ENCODE measurements at regions not wholly inside any gene's neighbourhood (a gene's known extent, or its start where the extent isn't known, plus 50 kb on each side); places are given as distances from the start of the nearest gene placed in this dataset.
"Not testable (repeated sequence)": the region's sequence is repeated elsewhere in the genome, so short reads cannot be mapped to it uniquely, and the experiment has no call there.

- DNase-seq: no peak
- Mint-ChIP-seq H3K9me3 (no peaks in the 10 kb centered on the region), H3K27me3 (no peaks in the 10 kb centered on the region), H3K36me3 (no peaks in the 10 kb centered on the region), H3K4me1 (no peaks in the 10 kb centered on the region), H3K27ac (no peak overlapping the region), H3K4me3 (no peak overlapping the region)
- CTCF ChIA-PET: no interaction called here
Observed at GRCh38 chr4:85018983-85019382, 52.5 kb upstream of the WDFY3 start.

- H3K36me3 Mint-ChIP-seq: no peaks in the 10 kb centered on the region
Observed at GRCh38 chr4:85019411-85019810, 52.9 kb upstream of the WDFY3 start.

GRCh38 chr4:85024671-85025070, 58.2 kb upstream of the WDFY3 start:
- Mint-ChIP-seq H3K27me3 (no peaks in the 10 kb centered on the region), H3K36me3 (no peaks in the 10 kb centered on the region), H3K27ac (no peak overlapping the region), H3K4me3 (no peak overlapping the region), H3K9me3 (no peaks in the 10 kb centered on the region), H3K4me1 (no peaks in the 10 kb centered on the region)
- CTCF ChIA-PET: no interaction called here
- DNase-seq: no peak

More at GRCh38 chr4:85019411-85019810, 52.9 kb upstream of the WDFY3 start:
- H3K4me3 Mint-ChIP-seq: no peak overlapping the region
- no peak for DNase-seq
- no peaks in the 10 kb centered on the region for H3K9me3 Mint-ChIP-seq
- no peaks in the 10 kb centered on the region for H3K27me3 Mint-ChIP-seq
- CTCF ChIA-PET: no interaction called here
- no peak overlapping the region for H3K27ac Mint-ChIP-seq
- H3K4me1 Mint-ChIP-seq: no peaks in the 10 kb centered on the region

- no peaks in the 10 kb centered on the region for H3K36me3 Mint-ChIP-seq
- no peak overlapping the region for H3K4me3 Mint-ChIP-seq
- no peak overlapping the region for H3K27ac Mint-ChIP-seq
- peaks cover 3% of the 10 kb centered on the region for H3K9me3 Mint-ChIP-seq
- no peaks in the 10 kb centered on the region for H3K4me1 Mint-ChIP-seq
- H3K27me3 Mint-ChIP-seq: no peaks in the 10 kb centered on the region
- CTCF ChIA-PET: no interaction called here
- DNase-seq: no peak
Observed at GRCh38 chr4:85028910-85029309, 62.4 kb upstream of the WDFY3 start.

GRCh38 chr4:85029453-85029852, 63.0 kb upstream of the WDFY3 start:
- Mint-ChIP-seq H3K27ac (no peak overlapping the region), H3K4me3 (no peak overlapping the region), H3K4me1 (no peaks in the 10 kb centered on the region), H3K36me3 (no peaks in the 10 kb centered on the region), H3K9me3 (peaks cover 6% of the 10 kb centered on the region), H3K27me3 (no peaks in the 10 kb centered on the region)
- no peak for DNase-seq
- CTCF ChIA-PET: no interaction called here

DNA sequence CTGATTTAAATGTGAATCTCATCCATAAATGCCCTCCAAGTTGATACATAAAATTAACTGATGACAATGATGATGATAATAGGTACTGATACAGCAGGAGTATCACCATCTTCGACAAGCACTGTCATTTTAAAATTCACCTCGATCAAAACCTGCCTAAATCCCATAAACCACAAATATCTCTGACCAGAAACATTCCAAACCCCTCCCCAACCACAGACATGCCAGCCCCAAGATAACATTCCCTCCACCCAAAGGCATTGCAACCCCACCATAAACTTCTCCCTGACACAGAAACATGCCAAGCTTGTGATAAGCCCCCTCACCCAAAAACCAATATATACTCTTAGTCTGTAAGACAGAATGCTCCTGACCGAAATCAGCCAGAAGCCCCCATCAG, 63.7 kb upstream of the WDFY3 start:
- CTCF ChIA-PET: no interaction called here
- Mint-ChIP-seq H3K27me3 (no peaks in the 10 kb centered on the region), H3K4me3 (no peak overlapping the region), H3K4me1 (no peaks in the 10 kb centered on the region), H3K27ac (no peak overlapping the region), H3K9me3 (peaks cover 6% of the 10 kb centered on the region), H3K36me3 (no peaks in the 10 kb centered on the region)
- DNase-seq: no peak

GRCh38 chr4:85033838-85034237, 67.3 kb upstream of the WDFY3 start:
- DNase-seq, H3K27ac Mint-ChIP-seq, H3K9me3 Mint-ChIP-seq, H3K4me3 Mint-ChIP-seq, H3K36me3 Mint-ChIP-seq, H3K27me3 Mint-ChIP-seq, CTCF ChIA-PET, H3K4me1 Mint-ChIP-seq: not testable (repeated sequence)

DNA sequence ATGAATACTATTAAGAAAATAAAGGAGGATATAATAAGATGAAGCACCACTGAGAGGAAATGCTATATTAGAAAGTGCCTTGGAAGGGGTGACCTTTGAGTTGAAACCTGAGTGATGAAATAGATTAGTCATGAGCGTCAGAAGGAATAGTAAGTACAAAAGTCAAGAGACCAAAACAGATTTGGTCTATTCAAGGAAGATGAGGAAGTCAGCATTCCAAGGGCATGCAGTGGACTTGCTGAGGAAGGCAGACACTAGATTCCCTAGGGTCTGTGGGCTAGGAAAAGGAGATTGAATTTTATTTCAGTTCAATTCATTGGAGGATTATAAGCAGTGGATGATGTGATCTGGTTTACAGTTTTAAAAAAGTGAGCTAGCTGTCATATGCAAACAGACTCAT, 73.0 kb upstream of the WDFY3 start:
- Mint-ChIP-seq H3K27ac (no peak overlapping the region), H3K27me3 (no peaks in the 10 kb centered on the region), H3K4me3 (no peak overlapping the region), H3K36me3 (no peaks in the 10 kb centered on the region), H3K4me1 (no peaks in the 10 kb centered on the region), H3K9me3 (no peaks in the 10 kb centered on the region)
- CTCF ChIA-PET: no interaction called here
- DNase-seq: no peak

DNA sequence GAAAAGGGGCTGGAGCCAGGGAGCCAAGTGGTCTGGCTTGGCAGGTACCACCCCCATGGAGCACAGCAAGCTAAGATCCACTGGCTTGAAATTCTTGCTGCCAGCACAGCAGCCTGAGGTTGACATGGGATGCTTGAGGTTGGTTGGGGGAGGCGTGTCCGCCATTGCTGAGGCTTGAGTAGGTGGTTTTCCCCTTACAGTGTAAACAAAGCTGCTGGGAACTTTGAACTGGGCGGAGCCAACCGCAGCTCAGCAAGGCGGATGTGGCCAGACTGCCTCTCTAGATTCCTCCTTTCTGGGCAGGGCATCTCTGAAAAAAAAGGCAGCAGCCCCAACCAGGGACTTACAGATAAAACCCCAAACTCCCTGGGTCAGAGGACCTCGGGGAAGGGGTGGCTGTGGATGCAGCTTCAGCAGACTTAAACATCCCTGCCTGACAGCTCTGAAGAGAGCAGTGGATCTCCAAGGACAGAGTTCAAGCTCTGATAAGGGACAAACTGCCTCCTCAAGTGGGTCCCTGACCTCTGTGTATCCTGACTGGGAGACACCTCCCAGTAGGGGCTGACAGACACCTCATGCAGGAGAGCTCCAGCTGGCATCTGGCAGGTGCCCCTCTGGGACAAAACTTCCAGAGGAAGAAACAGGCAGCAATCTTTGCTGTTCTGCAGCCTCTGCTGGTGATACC, 77.5 kb upstream of the WDFY3 start:
- H3K27me3 Mint-ChIP-seq, H3K9me3 Mint-ChIP-seq, H3K4me3 Mint-ChIP-seq, H3K36me3 Mint-ChIP-seq, H3K4me1 Mint-ChIP-seq, CTCF ChIA-PET, DNase-seq, H3K27ac Mint-ChIP-seq: not testable (repeated sequence)

GRCh38 chr4:85050736-85051135, 84.2 kb upstream of the WDFY3 start:
- H3K9me3 Mint-ChIP-seq: no peaks in the 10 kb centered on the region
- H3K27me3 Mint-ChIP-seq: no peaks in the 10 kb centered on the region
- CTCF ChIA-PET: interaction anchor here (1.5 kb wide), 1 partner anchor 34 kb away, joined by 4 read pairs; no protein-coding TSS in a partner anchor

GRCh38 chr4:85051526-85051925, 85.0 kb upstream of the WDFY3 start:
- DNase-seq: no peak
- Mint-ChIP-seq H3K27ac (no peak overlapping the region), H3K4me1 (no peaks in the 10 kb centered on the region), H3K4me3 (no peak overlapping the region), H3K27me3 (no peaks in the 10 kb centered on the region), H3K36me3 (no peaks in the 10 kb centered on the region), H3K9me3 (no peaks in the 10 kb centered on the region)
- CTCF ChIA-PET: interaction anchor here (1.5 kb wide), 1 partner anchor 33 kb away, joined by 4 read pairs; no protein-coding TSS in a partner anchor

More at GRCh38 chr4:85050736-85051135, 84.2 kb upstream of the WDFY3 start:
- H3K27ac Mint-ChIP-seq: no peak overlapping the region
- no peaks in the 10 kb centered on the region for H3K4me1 Mint-ChIP-seq
- no peak overlapping the region for H3K4me3 Mint-ChIP-seq
- no peaks in the 10 kb centered on the region for H3K36me3 Mint-ChIP-seq
- DNase-seq: no peak

- CTCF ChIA-PET, H3K36me3 Mint-ChIP-seq, H3K4me1 Mint-ChIP-seq, H3K27me3 Mint-ChIP-seq, H3K9me3 Mint-ChIP-seq, H3K27ac Mint-ChIP-seq, DNase-seq, H3K4me3 Mint-ChIP-seq: not testable (repeated sequence)
Observed at GRCh38 chr4:85054925-85055324, 88.4 kb upstream of the WDFY3 start.

DNA sequence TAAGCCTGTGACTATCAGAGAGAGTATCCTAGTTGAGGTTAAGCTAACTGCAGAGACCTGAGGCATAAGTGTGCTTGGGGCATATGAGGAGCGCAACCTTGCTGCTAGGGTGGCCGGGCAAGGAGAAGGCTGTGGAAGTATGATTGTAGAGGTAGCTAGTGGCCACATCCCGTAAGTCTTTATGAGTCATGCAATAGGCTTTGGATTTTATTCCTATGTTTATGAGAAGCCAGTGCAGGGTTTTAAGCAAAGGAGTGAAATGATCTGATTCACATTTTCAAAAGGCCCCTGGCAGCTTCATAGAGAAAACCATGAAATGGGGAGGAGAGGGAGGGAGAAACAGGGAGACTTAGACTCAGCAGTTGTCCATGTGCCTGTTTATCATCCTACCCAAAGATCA, 92.1 kb upstream of the WDFY3 start:
- no peaks in the 10 kb centered on the region for H3K27me3 Mint-ChIP-seq
- H3K9me3 Mint-ChIP-seq: no peaks in the 10 kb centered on the region
- no peaks in the 10 kb centered on the region for H3K4me1 Mint-ChIP-seq
- CTCF ChIA-PET: no interaction called here
- H3K27ac Mint-ChIP-seq: no peak overlapping the region
- H3K4me3 Mint-ChIP-seq: no peak overlapping the region
- DNase-seq: no peak
- H3K36me3 Mint-ChIP-seq: no peaks in the 10 kb centered on the region

GRCh38 chr4:85061974-85062373, 95.5 kb upstream of the WDFY3 start:
- H3K27ac Mint-ChIP-seq: no peak overlapping the region
- no peaks in the 10 kb centered on the region for H3K4me1 Mint-ChIP-seq
- no peaks in the 10 kb centered on the region for H3K27me3 Mint-ChIP-seq
- H3K36me3 Mint-ChIP-seq: no peaks in the 10 kb centered on the region
- DNase-seq: no peak
- H3K4me3 Mint-ChIP-seq: no peak overlapping the region
- CTCF ChIA-PET: no interaction called here
- H3K9me3 Mint-ChIP-seq: no peaks in the 10 kb centered on the region

DNA sequence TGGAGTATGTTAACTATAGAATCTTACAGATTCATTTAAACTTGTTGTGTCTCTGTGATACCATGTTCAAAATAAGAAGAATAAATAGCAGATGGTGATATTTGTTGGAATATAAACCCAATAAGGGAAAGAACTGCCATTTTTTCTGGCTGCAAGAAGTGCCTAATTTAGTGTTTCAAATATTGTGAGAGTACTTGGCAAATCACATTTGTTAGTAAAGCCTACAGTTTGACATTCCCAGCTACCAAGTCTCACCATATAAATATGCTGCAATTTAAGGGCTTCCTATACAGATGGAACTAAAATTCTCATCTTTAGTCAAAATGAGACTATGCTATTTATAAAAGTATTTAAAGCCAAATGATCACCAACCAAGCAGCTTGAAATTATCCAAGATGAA, 96.0 kb upstream of the WDFY3 start:
- DNase-seq: no peak
- Mint-ChIP-seq H3K27me3 (no peaks in the 10 kb centered on the region), H3K4me1 (no peaks in the 10 kb centered on the region), H3K4me3 (no peak overlapping the region), H3K9me3 (no peaks in the 10 kb centered on the region), H3K36me3 (no peaks in the 10 kb centered on the region), H3K27ac (no peak overlapping the region)
- CTCF ChIA-PET: no interaction called here

GRCh38 chr4:85067342-85067741, 100.9 kb upstream of the WDFY3 start:
- no peaks in the 10 kb centered on the region for H3K27me3 Mint-ChIP-seq
- no peaks in the 10 kb centered on the region for H3K9me3 Mint-ChIP-seq
- CTCF ChIA-PET: no interaction called here
- no peak for DNase-seq
- H3K4me3 Mint-ChIP-seq: no peak overlapping the region
- H3K4me1 Mint-ChIP-seq: no peaks in the 10 kb centered on the region
- H3K27ac Mint-ChIP-seq: no peak overlapping the region
- H3K36me3 Mint-ChIP-seq: no peaks in the 10 kb centered on the region
